ENCODE measurements at regions not wholly inside any gene's neighbourhood (a gene's known extent, or its start where the extent isn't known, plus 50 kb on each side); places are given as distances from the start of the nearest gene placed in this dataset.

DNA sequence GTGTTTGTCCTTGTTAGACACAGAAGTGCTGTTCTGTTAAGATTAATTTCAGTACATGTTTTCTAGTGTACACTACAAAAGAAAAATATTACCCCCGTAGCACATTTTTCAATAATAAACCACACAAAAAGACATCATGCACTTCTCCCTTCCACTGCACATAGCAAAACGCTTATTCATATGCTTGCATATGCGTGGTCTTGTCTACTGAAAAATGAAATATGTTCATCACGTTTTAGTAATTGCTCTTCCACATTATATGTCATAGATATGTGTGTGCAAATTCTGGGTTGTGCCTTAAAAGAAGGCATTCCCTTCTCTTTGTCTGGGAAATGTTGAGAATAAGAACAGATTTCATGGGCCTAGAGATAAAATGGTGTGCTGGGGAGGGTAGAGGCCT lies 353.9 kb downstream of the NSUN3 start:
- TF ChIP-seq CTCF (conservative IDR thresholded peaks at IDR 0.05): no peak
- no peak for TF ChIP-seq ZFX (IDR thresholded peaks at IDR 0.05)

Data from C4-2B (cell line).